PFSK-1 (cell line): ENCODE measurements at regions not wholly inside any gene's neighbourhood (a gene's known extent, or its start where the extent isn't known, plus 50 kb on each side); places are given as distances from the start of the nearest gene placed in this dataset.

Experiments used
- FOXP2 ChIP-seq: optimal IDR thresholded peaks from 2 replicates; pipeline ENCODE3; 2011; ENCODE audit warnings: borderline replicate concordance, control low read depth, inconsistent platforms; ENCODE audit not compliant: insufficient read depth; ENCODE audit errors: extremely low read length, extremely low read depth
- POLR2AphosphoS5 ChIP-seq: IDR thresholded peaks from 2 replicates; pipeline ENCODE4 v1.6.1; 2012; ENCODE audit warnings: low read depth, mild to moderate bottlenecking, control low read depth, low read length, moderate library complexity
- REST ChIP-seq, 2 experiments: IDR thresholded peaks; 2 replicates each; pipeline versions ENCODE4 v1.6.1 to v1.8.0; 2011 to 2012; ENCODE audit warnings: low read depth in 2 of 2, low read length in 2 of 2, control low read depth in 1 of 2, inconsistent platforms in 1 of 2, mild to moderate bottlenecking in 1 of 2, moderate library complexity in 1 of 2; ENCODE audit not compliant: insufficient read depth in 1 of 2
- SIN3A ChIP-seq: IDR thresholded peaks from 2 replicates; pipeline ENCODE4 v1.6.1; 2012; ENCODE audit warnings: mild to moderate bottlenecking, low read length, moderate library complexity, borderline replicate concordance; ENCODE audit not compliant: insufficient read depth
- TAF1 ChIP-seq: IDR thresholded peaks from 2 replicates; pipeline ENCODE4 v1.6.1; 2012; ENCODE audit warnings: low read length, control low read depth, borderline replicate concordance; ENCODE audit not compliant: insufficient read depth

- TF ChIP-seq FOXP2 (no peak), SIN3A (no peak), POLR2AphosphoS5 (no peak), TAF1 (no peak), REST (IDR thresholded peaks at IDR 0.05; ENCODE audit: insufficient read depth in 1 of 2, low read depth in 2 of 2, low read length in 2 of 2) (no peak)
Observed at GRCh38 chr21:38556390-38556789, 58.1 kb upstream of the ERG start.

GRCh38 chr21:38561205-38561604, 62.9 kb upstream of the ERG start:
- no peak for TF ChIP-seq FOXP2
- TF ChIP-seq SIN3A = no peak

GRCh38 chr21:38561613-38562581, 63.6 kb upstream of the ERG start:
- no peak for TF ChIP-seq TAF1
- TF ChIP-seq POLR2AphosphoS5 = no peak
- no peak for TF ChIP-seq SIN3A
- no peak for TF ChIP-seq REST (IDR thresholded peaks at IDR 0.05; ENCODE audit: insufficient read depth in 1 of 2, low read depth in 2 of 2, low read length in 2 of 2)
- TF ChIP-seq FOXP2 = no peak

- TF ChIP-seq SIN3A = no peak
- TF ChIP-seq POLR2AphosphoS5 = no peak
- TF ChIP-seq FOXP2 = no peak
- no peak for TF ChIP-seq TAF1
- no peak for TF ChIP-seq REST (IDR thresholded peaks at IDR 0.05; ENCODE audit: insufficient read depth in 1 of 2, low read depth in 2 of 2, low read length in 2 of 2)
Observed at GRCh38 chr21:38567335-38567969, 69.2 kb upstream of the ERG start.

GRCh38 chr21:38567970-38568360, 69.7 kb upstream of the ERG start:
- no peak for TF ChIP-seq REST (IDR thresholded peaks at IDR 0.05; ENCODE audit: insufficient read depth in 1 of 2, low read depth in 2 of 2, low read length in 2 of 2)
- no peak for TF ChIP-seq TAF1
- no peak for TF ChIP-seq FOXP2
- TF ChIP-seq POLR2AphosphoS5 = no peak
- TF ChIP-seq SIN3A = no peak
